Mucosa of stomach (tissue), 1 donor: ENCODE measurements at regions not wholly inside any gene's neighbourhood (a gene's known extent, or its start where the extent isn't known, plus 50 kb on each side); places are given as distances from the start of the nearest gene placed in this dataset.

ENCODE experiments used
- H3K27me3 ChIP-seq: one replicate; pipeline ENCODE4 v1.7.0; 2013; ENCODE audit warnings: mild to moderate bottlenecking, low read length; ENCODE audit not compliant: control insufficient read depth, insufficient read depth
- H3K36me3 ChIP-seq: one replicate; pipeline ENCODE4 v1.7.0; 2013; ENCODE audit warnings: low read length; ENCODE audit not compliant: control insufficient read depth, insufficient read depth
- H3K4me1 ChIP-seq: one replicate; pipeline ENCODE4 v1.7.0; 2013; ENCODE audit warnings: mild to moderate bottlenecking, low read length; ENCODE audit not compliant: control insufficient read depth, insufficient read depth
- H3K4me3 ChIP-seq: one replicate; pipeline ENCODE4 v1.7.0; 2013; ENCODE audit warnings: low read length
- H3K9ac ChIP-seq: one replicate; pipeline ENCODE4 v1.7.0; 2013; ENCODE audit warnings: mild to moderate bottlenecking, low read length, moderate library complexity
- H3K9me3 ChIP-seq: one replicate; pipeline ENCODE4 v1.7.0; 2013; ENCODE audit warnings: mild to moderate bottlenecking, low read length, moderate library complexity; ENCODE audit not compliant: control insufficient read depth
- donor health status: Pancreatic carcinoma.

DNA sequence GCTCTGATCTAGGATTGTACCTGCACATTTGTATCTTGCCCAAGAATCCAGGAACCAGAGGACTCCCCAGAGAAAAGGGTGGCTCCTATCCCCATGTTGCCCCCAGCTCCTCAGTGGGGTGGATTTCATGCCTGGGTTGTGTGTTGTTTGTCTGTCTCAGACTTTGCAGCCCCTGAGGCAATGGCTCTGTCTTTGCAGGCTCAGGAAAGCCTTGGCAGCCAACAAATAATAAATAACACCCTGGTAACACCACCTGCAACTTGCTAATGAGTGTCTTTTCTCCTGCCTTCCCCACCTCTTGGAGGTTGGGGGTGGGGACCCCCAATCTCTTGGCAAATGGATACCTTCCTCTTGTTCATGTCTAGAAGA, 65.2 kb upstream of the CISTR start:
- Histone ChIP-seq H3K27me3 (peaks cover 51% of the 10 kb centered on the region), H3K9me3 (no peaks in the 10 kb centered on the region), H3K36me3 (no peaks in the 10 kb centered on the region), H3K9ac (no peak overlapping the region), H3K4me1 (no peaks in the 10 kb centered on the region), H3K4me3 (no peak overlapping the region)

DNA sequence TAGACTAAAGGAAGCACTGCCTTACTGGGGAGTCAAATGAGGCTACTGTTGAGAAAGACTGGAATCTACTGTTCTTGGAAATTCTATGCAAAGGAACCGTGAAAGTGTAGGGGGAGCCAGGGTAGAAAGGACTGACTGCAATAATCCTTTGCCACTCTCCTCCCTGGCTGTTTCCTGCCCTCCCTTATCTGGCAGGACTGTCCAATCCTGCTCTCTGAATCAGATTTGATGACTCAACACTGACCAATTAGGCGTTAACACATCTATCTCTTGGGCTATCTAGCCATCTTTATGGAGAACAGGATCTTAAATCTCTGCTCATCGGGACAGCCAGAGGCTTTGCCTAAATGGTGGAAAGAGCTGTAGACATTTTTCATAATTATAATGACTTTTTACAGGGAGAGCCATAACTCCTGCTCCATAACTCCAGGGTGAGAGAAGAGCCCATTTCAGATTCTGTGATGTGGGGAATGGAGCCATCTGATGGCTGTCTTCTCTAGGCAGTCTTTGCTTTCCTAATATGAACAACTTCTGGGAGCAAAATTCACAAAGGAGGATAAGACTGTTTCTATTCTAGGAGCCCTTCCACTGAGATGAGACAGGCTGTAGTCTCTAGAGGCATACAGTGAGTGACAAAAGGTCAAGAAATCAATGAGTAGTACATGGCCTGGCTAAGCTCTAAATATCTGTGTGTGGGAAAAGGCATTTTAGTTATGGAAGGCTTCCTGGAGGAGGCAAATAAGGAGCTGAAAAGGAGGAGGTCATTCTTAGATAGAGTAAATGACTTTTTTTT, 68.9 kb upstream of the CISTR start:
- Histone ChIP-seq H3K9ac (no peak overlapping the region), H3K4me1 (peaks cover 12% of the 10 kb centered on the region), H3K36me3 (no peaks in the 10 kb centered on the region), H3K4me3 (no peak overlapping the region), H3K27me3 (peaks cover 27% of the 10 kb centered on the region), H3K9me3 (no peaks in the 10 kb centered on the region)

DNA sequence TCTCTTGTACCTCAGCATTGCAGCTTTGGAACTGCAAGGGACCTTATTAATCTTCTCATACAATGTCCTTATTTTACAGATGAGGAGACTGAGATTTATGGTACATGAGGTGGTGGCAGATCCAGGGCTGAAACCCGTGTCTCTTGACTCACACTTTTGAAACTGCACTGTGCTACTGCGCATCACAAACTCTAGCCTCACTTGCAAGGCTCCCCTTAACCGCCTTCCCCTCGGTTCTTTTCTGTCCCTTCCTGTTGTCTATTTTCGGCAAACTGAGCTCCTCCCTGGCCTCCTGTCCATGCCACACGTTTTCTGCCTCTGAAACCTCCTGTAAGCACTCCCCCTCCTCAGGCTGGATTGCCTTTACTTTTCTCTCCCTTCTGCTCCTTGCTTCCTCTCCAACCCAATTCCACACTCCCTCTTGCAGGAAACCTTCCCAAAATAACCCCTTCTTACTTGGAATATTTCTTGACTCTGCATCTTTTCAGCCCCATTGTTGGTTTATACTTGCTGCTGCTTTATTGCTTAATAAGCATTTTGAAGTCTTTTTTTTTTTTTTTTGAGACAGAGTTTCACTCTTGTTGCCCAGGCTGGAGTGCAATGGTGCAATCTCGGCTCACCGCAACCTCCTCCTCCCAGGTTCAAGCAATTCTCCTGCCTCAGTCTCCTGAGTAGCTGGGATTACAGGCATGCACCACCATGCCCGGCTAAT, 72.4 kb upstream of the CISTR start:
- peaks cover 12% of the 10 kb centered on the region for H3K4me1 ChIP-seq
- H3K27me3 ChIP-seq = peaks cover 2% of the 10 kb centered on the region
- H3K36me3 ChIP-seq = no peaks in the 10 kb centered on the region
- no peak overlapping the region for H3K4me3 ChIP-seq
- no peaks in the 10 kb centered on the region for H3K9me3 ChIP-seq
- no peak overlapping the region for H3K9ac ChIP-seq

DNA sequence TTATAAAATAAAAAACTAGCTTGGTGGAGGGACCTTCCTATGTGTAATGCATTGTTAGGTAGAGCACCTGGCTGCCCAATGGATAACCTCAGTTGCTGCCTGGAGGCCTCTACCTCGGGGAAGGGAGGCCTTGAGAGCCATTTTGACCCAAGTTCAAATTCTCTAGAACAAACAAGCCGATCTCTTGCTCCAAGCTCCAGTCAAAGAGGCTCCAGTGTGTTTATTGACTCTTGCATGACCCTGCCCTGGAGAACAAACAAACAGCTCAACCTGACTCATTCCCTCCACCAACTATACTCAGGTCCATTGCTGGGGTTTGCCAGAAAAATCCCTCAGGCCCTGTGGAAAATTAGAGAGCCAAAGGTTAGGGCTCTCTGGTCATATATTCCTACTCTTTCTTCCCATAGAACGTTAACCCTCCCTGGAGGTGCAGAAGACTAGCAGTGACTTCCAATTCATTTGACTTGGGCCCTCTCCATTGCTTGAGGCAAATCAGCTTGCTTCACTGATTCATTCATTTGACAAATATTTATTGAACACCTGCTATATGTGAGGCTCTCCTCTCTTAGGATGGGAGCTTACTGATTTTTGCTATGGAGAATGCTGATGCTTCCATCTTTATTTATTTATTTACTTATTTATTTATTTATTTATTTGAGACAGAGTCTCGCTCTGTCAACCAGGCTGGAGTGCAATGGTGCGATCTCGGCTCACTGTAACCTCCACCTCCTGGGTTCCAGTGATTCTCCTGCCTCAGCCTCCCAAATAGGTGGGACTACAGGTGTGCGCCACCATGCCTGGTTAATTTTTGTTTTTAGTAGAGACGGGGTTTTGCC, 73.7 kb upstream of the CISTR start:
- Histone ChIP-seq H3K36me3 (no peaks in the 10 kb centered on the region), H3K27me3 (no peaks in the 10 kb centered on the region), H3K9me3 (no peaks in the 10 kb centered on the region), H3K9ac (no peak overlapping the region), H3K4me3 (no peak overlapping the region), H3K4me1 (peaks cover 12% of the 10 kb centered on the region)

DNA sequence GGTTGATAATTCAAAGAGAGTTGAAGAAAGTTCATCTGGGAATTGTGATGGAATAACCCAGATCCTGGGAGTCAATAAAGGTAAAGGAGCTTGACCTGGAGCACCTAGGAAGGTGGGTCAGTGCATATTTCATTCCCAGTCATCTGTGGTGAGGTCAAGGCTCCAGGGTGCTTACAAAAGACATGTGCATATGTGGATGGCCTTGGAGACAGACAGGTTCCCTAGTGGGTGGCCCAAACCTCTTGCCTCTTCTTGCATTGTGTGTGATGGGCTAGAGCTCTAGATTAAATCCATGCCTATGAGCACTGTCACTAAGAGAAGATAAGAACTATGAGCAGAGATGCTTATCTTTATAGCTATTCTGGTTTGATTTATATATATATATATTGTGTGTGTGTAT, 75.5 kb upstream of the CISTR start:
- Histone ChIP-seq H3K9ac (no peak overlapping the region), H3K4me3 (no peak overlapping the region), H3K36me3 (no peaks in the 10 kb centered on the region), H3K4me1 (peaks cover 12% of the 10 kb centered on the region), H3K27me3 (peaks cover 5% of the 10 kb centered on the region), H3K9me3 (no peaks in the 10 kb centered on the region)

DNA sequence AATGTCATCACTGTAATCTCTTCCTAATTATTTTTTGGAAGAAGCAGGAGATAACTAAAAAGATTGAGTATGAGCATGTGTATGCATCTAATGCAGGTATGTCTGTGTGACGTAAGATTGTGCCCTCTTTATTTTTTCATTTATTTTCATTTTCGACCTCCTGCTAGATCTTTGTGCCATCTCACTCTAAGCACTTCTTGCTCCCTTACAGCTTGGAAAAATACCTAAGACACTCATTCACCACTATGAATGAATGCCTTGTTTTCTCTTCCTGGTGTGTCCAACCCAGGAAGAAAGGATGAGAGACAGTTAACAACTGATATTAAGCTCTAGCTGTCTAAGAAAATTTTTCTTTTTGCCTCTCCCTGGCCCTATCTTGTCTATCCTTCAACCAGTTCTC, 76.8 kb upstream of the CISTR start:
- peaks cover 5% of the 10 kb centered on the region for H3K27me3 ChIP-seq
- no peaks in the 10 kb centered on the region for H3K36me3 ChIP-seq
- no peak overlapping the region for H3K4me3 ChIP-seq
- no peaks in the 10 kb centered on the region for H3K9me3 ChIP-seq
- H3K4me1 ChIP-seq = peaks cover 12% of the 10 kb centered on the region
- no peak overlapping the region for H3K9ac ChIP-seq

DNA sequence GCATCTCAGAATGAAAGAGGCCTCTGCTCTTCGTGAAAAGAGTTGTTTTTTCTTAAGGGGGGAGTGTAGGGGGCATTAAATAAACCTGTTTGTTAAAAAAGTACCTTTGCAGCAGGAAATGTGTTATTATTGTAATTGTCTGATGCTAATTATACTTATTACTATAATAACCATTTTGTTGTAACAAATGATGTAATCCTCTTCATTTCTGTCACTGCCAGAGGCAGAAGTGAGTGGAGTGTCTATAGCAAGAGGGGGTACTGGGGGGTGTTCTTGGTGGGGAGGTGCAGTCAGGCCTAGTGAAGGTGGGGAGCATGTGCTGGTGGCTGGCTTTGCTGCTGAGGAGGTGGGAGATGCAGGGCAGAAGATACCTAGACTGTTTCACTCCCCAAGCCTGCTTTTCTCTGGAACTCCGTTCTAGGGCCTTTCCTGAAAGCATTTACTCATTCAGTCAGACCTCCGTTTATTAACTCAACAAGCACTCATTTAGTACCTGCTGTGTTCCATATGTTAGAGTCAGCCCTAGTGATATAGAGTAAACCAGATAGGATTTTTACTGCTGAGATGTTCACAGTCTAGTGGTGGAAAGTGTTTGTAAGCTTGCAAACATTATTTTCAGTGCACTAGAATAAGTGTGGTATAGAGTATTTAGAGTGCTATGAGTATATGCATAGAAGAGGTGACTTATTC, 77.5 kb upstream of the CISTR start:
- peaks cover 10% of the 10 kb centered on the region for H3K27me3 ChIP-seq

DNA sequence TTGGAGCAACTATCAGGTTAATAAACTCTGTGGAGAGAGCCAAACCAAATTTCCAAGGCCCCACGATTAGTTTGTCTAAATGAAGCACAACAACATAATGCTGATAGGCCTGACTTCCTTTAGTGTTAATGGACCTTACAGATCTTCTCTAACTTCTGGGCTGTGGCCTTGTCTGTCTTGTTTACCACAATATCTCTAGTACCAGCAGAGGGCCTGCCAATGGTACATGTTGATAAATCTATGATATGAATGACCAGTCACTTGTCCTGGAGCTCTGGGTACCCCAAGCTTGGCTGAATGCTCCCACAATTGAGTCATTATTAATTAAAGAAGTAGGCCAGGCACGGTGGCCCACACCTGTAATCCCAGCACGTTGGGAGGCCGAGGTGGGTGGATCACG, 78.9 kb upstream of the CISTR start:
- peaks cover under 1% of the 10 kb centered on the region for H3K4me1 ChIP-seq
- H3K27me3 ChIP-seq = peaks cover 11% of the 10 kb centered on the region
- no peak overlapping the region for H3K9ac ChIP-seq
- H3K36me3 ChIP-seq = no peaks in the 10 kb centered on the region
- H3K4me3 ChIP-seq = no peak overlapping the region
- H3K9me3 ChIP-seq = no peaks in the 10 kb centered on the region

More for the DNA sequence above, 77.5 kb upstream of the CISTR start:
- no peak overlapping the region for H3K9ac ChIP-seq
- H3K36me3 ChIP-seq = no peaks in the 10 kb centered on the region
- peaks cover 12% of the 10 kb centered on the region for H3K4me1 ChIP-seq
- H3K4me3 ChIP-seq = no peak overlapping the region
- H3K9me3 ChIP-seq = no peaks in the 10 kb centered on the region

DNA sequence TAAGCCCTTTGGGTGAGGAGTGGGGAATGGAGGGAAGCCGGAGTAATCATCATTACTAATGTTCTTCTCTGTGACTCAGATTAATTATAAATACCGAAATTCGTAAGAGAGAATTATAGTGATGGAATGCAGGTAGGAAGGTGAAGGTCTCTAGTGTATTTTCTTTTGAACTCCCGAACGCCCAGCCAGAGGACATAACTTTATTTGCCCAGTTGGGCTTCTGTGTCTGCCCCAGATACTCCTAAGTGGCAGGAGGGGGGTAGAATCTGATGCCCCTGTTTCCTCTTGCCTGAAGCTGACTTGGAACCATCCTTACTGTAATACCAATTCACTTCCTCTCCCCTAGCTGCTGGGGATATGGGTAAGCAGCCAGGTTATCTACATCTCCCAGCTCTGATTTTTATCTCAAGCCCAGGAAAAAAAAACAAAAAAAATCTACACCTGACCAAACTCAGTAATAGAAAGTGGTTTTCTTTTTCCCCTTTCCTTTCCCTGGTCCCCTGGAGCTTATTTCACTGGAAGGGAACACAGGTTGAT, 84.4 kb upstream of the CISTR start:
- Histone ChIP-seq H3K27me3 (peaks cover 24% of the 10 kb centered on the region), H3K9ac (no peak overlapping the region), H3K4me1 (no peaks in the 10 kb centered on the region), H3K9me3 (no peaks in the 10 kb centered on the region), H3K36me3 (no peaks in the 10 kb centered on the region), H3K4me3 (no peak overlapping the region)

DNA sequence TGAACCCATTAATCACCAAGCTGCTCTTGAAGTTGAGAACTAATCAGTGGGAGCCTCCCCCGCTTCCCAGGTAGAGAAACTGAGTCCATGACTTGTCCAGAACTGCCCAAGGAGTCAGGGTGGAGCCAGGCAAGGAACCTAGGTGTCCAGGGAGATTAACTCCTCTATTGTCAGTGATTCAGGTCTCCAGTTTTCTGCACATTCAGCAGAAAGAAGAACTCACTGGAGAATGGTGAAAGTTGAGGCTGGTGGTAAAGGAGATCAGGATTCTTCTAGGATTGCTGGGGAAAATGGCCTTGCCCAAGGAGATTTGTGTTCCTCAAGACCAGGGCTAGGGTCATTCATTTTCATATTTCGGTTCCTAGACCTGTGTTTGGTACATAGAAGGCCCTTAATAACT, 87.2 kb upstream of the CISTR start:
- Histone ChIP-seq H3K9me3 (no peaks in the 10 kb centered on the region), H3K4me3 (no peak overlapping the region), H3K9ac (no peak overlapping the region), H3K27me3 (peaks cover 27% of the 10 kb centered on the region), H3K36me3 (no peaks in the 10 kb centered on the region), H3K4me1 (no peaks in the 10 kb centered on the region)

DNA sequence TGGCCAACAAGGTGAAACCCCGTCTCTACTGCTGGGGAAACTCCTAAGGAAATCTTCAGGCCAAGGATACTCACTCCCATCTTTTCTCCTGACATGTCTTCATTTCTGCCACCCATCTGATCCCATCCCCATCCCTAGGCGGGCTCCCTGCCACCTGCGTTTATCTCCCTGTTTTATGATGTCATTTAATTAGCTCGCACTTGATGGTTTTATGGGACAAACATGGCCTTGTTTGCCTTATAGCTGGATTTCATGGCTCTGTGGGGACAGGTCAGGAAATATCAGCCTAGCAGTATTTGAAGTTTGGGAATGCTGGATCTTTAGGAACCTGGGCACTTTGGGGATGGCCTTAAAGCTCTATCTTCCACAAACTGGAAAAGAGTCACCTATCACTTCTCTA, 88.5 kb upstream of the CISTR start:
- no peaks in the 10 kb centered on the region for H3K9me3 ChIP-seq
- H3K4me1 ChIP-seq = no peaks in the 10 kb centered on the region
- H3K27me3 ChIP-seq = peaks cover 35% of the 10 kb centered on the region
- no peak overlapping the region for H3K4me3 ChIP-seq
- H3K36me3 ChIP-seq = no peaks in the 10 kb centered on the region
- no peak overlapping the region for H3K9ac ChIP-seq
